ENCODE measurements at regions not wholly inside any gene's neighbourhood (a gene's known extent, or its start where the extent isn't known, plus 50 kb on each side); places are given as distances from the start of the nearest gene placed in this dataset.

GRCh38 chr19:28504139-28504538 lies 708.8 kb downstream of the UQCRFS1 start:
- no peak for TF ChIP-seq ZNF274 (IDR thresholded peaks at IDR 0.05; ENCODE audit: low read depth, low read length)
- TF ChIP-seq YY1 (IDR thresholded peaks at IDR 0.05; ENCODE audit: insufficient read depth, insufficient read length), result no peak

Measured in NT2/D1 (cell line).